Liver (tissue), 8 donors: ENCODE measurements at regions not wholly inside any gene's neighbourhood (a gene's known extent, or its start where the extent isn't known, plus 50 kb on each side); places are given as distances from the start of the nearest gene placed in this dataset.

Experiments
- DNase-seq: peaks from one replicate; pipeline ENCODE4 v3.0.0-alpha.2; 2017; ENCODE audit warnings: low spot score
- H3K27ac ChIP-seq, 2 donors: one replicate each; pipeline ENCODE4 v1.7.0; 2013; ENCODE audit warnings: inconsistent platforms in 2 of 2, low read length in 2 of 2, control low read depth in 1 of 2, low read depth in 1 of 2, mild to moderate bottlenecking in 1 of 2
- H3K27me3 ChIP-seq, 4 donors: one replicate each; pipeline versions ENCODE4 v1.6.1 to v1.7.0; 2013; ENCODE audit warnings: low read length in 3 of 4, inconsistent platforms in 1 of 4, mild to moderate bottlenecking in 1 of 4, moderate library complexity in 1 of 4; ENCODE audit not compliant: control insufficient read depth in 4 of 4, insufficient read depth in 4 of 4
- H3K36me3 ChIP-seq, 4 donors: one replicate each; pipeline versions ENCODE4 v1.6.1 to v1.7.0; 2013; ENCODE audit warnings: low read length in 3 of 4, mild to moderate bottlenecking in 3 of 4, low read depth in 1 of 4, moderate library complexity in 1 of 4; ENCODE audit not compliant: control insufficient read depth in 4 of 4, insufficient read depth in 3 of 4
- H3K4me1 ChIP-seq, 4 donors: one replicate each; pipeline versions ENCODE4 v1.6.1 to v1.7.0; 2013; ENCODE audit warnings: low read length in 3 of 4, mild to moderate bottlenecking in 3 of 4, moderate library complexity in 1 of 4; ENCODE audit not compliant: control insufficient read depth in 4 of 4, insufficient read depth in 4 of 4
- H3K4me3 ChIP-seq, 3 donors: one replicate each; pipeline versions ENCODE4 v1.6.1 to v1.7.0; 2013; ENCODE audit warnings: low read length in 3 of 3, control low read depth in 1 of 3, low read depth in 1 of 3, mild to moderate bottlenecking in 1 of 3
- H3K9ac ChIP-seq, 2 donors: one replicate each; pipeline ENCODE4 v1.7.0; 2013; ENCODE audit warnings: low read length in 2 of 2, mild to moderate bottlenecking in 2 of 2, moderate library complexity in 2 of 2, control low read depth in 1 of 2, low read depth in 1 of 2
- H3K9me3 ChIP-seq, 4 donors: one replicate each; pipeline versions ENCODE4 v1.6.1 to v1.7.0; 2013; ENCODE audit warnings: low read length in 3 of 4; ENCODE audit not compliant: control insufficient read depth in 4 of 4
- CTCF ChIP-seq: fragments of 150-350 bp; IDR thresholded peaks from 2 replicates; pipeline ENCODE4 v1.5.1; 2017; ENCODE audit warnings: improper control_type of control experiment, low read depth, low read length; ENCODE audit not compliant: missing input control
- FOXA1 ChIP-seq: IDR thresholded peaks from 2 replicates; pipeline ENCODE4 v1.6.1; 2016; ENCODE audit warnings: antibody characterized with exemption
- FOXA2 ChIP-seq: IDR thresholded peaks from 2 replicates; pipeline ENCODE4 v1.6.1; 2016; ENCODE audit warnings: antibody characterized with exemption
- HNF4A ChIP-seq, 2 donors: conservative IDR thresholded peaks; 2 replicates each; pipeline ENCODE4 v1.6.1; 2016; ENCODE audit warnings: antibody characterized with exemption in 2 of 2, mild to moderate bottlenecking in 2 of 2
- HNF4G ChIP-seq: IDR thresholded peaks from 2 replicates; pipeline ENCODE4 v1.6.1; 2016; ENCODE audit warnings: antibody characterized with exemption
- JUND ChIP-seq, 2 donors: IDR thresholded peaks; 2 replicates each; pipeline ENCODE4 v1.6.1; 2016; ENCODE audit warnings: antibody characterized with exemption in 2 of 2
- MAX ChIP-seq: IDR thresholded peaks from 2 replicates; pipeline ENCODE4 v1.6.1; 2016; ENCODE audit warnings: antibody characterized with exemption
- NR2F2 ChIP-seq: IDR thresholded peaks from 2 replicates; pipeline ENCODE4 v1.6.1; 2016; ENCODE audit warnings: antibody characterized with exemption
- RAD21 ChIP-seq, 2 donors: IDR thresholded peaks; 2 replicates each; pipeline ENCODE4 v1.6.1; 2016; ENCODE audit warnings: antibody characterized with exemption in 2 of 2, mild to moderate bottlenecking in 2 of 2
- SP1 ChIP-seq: IDR thresholded peaks from 2 replicates; pipeline ENCODE4 v1.6.1; 2018; ENCODE audit warnings: antibody characterized with exemption, mild to moderate bottlenecking
- YY1 ChIP-seq: IDR thresholded peaks from 2 replicates; pipeline ENCODE4 v1.6.1; 2016; ENCODE audit warnings: antibody characterized with exemption, mild to moderate bottlenecking
- WGBS: extraction: QIAGEN DNeasy Blood & Tissue Kit; methylation state at CpG from one replicate; pipeline ENCODE4 v1.1.7; 2013; 5-methylcytosine and 5-hydroxymethylcytosine counted together
- TF ChIP-seq, protein P1 (sequence below): IDR thresholded peaks from 2 replicates; pipeline ENCODE4 v1.6.1; 2016; ENCODE audit warnings: antibody characterized with exemption
- TF ChIP-seq, protein P2 (sequence below): IDR thresholded peaks from 2 replicates; pipeline ENCODE4 v1.6.1; 2016; ENCODE audit warnings: antibody characterized with exemption, mild to moderate bottlenecking
- donor health status: healthy.
- donor health status: healthy.
- donor health status: healthy.
- donor health status: healthy.
- donor health status: healthy.

DNA sequence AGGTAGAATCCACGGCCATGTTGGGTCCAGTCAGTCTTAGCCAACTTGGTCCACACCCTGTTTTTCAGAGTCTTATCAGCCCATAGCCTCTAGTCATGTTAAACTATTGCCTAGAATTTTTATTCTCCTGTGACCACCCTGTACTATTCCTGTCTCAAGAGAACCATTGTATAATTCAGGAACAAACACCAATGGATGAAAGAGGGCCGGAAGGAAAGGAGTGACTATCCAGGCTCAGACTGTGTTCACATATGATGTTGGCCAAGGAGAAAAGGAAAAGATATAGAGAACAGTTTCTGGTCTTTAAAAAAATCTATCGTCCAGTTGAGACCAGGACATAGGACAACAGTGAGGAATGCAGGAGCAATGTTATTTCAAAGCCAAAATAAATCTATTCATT lies 82.9 kb upstream of the SETBP1 start:
- DNase-seq = no peak
- TF ChIP-seq SP1 (no peak), YY1 (no peak), MAX (no peak), FOXA2 (no peak), FOXA1 (no peak), HNF4A (conservative IDR thresholded peaks at IDR 0.05) (no peak), HNF4G (no peak), RAD21 (IDR thresholded peaks at IDR 0.05) (no peak), NR2F2 (no peak)
- TF ChIP-seq, protein P1, sequence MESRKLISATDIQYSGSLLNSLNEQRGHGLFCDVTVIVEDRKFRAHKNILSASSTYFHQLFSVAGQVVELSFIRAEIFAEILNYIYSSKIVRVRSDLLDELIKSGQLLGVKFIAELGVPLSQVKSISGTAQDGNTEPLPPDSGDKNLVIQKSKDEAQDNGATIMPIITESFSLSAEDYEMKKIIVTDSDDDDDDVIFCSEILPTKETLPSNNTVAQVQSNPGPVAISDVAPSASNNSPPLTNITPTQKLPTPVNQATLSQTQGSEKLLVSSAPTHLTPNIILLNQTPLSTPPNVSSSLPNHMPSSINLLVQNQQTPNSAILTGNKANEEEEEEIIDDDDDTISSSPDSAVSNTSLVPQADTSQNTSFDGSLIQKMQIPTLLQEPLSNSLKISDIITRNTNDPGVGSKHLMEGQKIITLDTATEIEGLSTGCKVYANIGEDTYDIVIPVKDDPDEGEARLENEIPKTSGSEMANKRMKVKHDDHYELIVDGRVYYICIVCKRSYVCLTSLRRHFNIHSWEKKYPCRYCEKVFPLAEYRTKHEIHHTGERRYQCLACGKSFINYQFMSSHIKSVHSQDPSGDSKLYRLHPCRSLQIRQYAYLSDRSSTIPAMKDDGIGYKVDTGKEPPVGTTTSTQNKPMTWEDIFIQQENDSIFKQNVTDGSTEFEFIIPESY = no peak
- TF ChIP-seq, protein P2, sequence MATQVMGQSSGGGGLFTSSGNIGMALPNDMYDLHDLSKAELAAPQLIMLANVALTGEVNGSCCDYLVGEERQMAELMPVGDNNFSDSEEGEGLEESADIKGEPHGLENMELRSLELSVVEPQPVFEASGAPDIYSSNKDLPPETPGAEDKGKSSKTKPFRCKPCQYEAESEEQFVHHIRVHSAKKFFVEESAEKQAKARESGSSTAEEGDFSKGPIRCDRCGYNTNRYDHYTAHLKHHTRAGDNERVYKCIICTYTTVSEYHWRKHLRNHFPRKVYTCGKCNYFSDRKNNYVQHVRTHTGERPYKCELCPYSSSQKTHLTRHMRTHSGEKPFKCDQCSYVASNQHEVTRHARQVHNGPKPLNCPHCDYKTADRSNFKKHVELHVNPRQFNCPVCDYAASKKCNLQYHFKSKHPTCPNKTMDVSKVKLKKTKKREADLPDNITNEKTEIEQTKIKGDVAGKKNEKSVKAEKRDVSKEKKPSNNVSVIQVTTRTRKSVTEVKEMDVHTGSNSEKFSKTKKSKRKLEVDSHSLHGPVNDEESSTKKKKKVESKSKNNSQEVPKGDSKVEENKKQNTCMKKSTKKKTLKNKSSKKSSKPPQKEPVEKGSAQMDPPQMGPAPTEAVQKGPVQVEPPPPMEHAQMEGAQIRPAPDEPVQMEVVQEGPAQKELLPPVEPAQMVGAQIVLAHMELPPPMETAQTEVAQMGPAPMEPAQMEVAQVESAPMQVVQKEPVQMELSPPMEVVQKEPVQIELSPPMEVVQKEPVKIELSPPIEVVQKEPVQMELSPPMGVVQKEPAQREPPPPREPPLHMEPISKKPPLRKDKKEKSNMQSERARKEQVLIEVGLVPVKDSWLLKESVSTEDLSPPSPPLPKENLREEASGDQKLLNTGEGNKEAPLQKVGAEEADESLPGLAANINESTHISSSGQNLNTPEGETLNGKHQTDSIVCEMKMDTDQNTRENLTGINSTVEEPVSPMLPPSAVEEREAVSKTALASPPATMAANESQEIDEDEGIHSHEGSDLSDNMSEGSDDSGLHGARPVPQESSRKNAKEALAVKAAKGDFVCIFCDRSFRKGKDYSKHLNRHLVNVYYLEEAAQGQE = no peak
- 90% methylated on average over 3 of the region's 3 CpGs for WGBS
- Histone ChIP-seq H3K9ac (no peak overlapping the region), H3K27ac (no peak overlapping the region), H3K36me3 (no peaks in the 10 kb centered on the region), H3K27me3 (no peaks in the 10 kb centered on the region), H3K9me3 (no peaks in the 10 kb centered on the region), H3K4me3 (no peak overlapping the region), H3K4me1 (no peaks in the 10 kb centered on the region)

GRCh38 chr18:44598514-44598913 lies 82.2 kb upstream of the SETBP1 start:
- Histone ChIP-seq H3K4me1 (no peaks in the 10 kb centered on the region), H3K4me3 (no peak overlapping the region), H3K36me3 (no peaks in the 10 kb centered on the region), H3K9me3 (no peaks in the 10 kb centered on the region), H3K27me3 (no peaks in the 10 kb centered on the region), H3K9ac (no peak overlapping the region), H3K27ac (no peak overlapping the region)
- TF ChIP-seq MAX (no peak), SP1 (no peak), YY1 (no peak)
- WGBS = 78% methylated on average over 4 of the region's 4 CpGs
- no peak for DNase-seq

- WGBS = 80% methylated on average over 4 of the region's 4 CpGs
These were observed 81.3 kb upstream of the SETBP1 start for GRCh38 chr18:44599412-44599811.

More at GRCh38 chr18:44599412-44599811, 81.3 kb upstream of the SETBP1 start:
- H3K9ac ChIP-seq = no peak overlapping the region
- no peaks in the 10 kb centered on the region for H3K9me3 ChIP-seq
- TF ChIP-seq, protein P1 = no peak
- TF ChIP-seq CTCF = no peak
- TF ChIP-seq JUND (IDR thresholded peaks at IDR 0.05) = no peak
- no peak overlapping the region for H3K4me3 ChIP-seq
- no peaks in the 10 kb centered on the region for H3K27me3 ChIP-seq
- no peak overlapping the region for H3K27ac ChIP-seq
- DNase-seq = no peak
- no peaks in the 10 kb centered on the region for H3K4me1 ChIP-seq
- H3K36me3 ChIP-seq = no peaks in the 10 kb centered on the region
